K562 (cell line): ENCODE measurements at regions not wholly inside any gene's neighbourhood (a gene's known extent, or its start where the extent isn't known, plus 50 kb on each side); places are given as distances from the start of the nearest gene placed in this dataset.

Source experiments
- ATAC-seq: fragments of 200-7000 bp; cut with Tn5 transposase; 3 replicates; pipeline ENCODE4 v1.9.1; 2020; ENCODE audit warnings: moderate library complexity
- BruUV-seq: library from RNA; stranded (reverse); fragments of 400-500 nt; replicated peaks from 2 replicates; lab custom pipeline; 2021; lab: Mats Ljungman, UMichigan
- CTCF ChIA-PET: fragments of 300-600 bp; formaldehyde crosslinking; extraction: SDS; loops from one replicate; lab custom pipeline; 2021; ENCODE audit warnings: low intra/inter-chr PET ratio; lab: Yijun Ruan, JAX
- POLR2A ChIA-PET: fragments of 300-600, 350-650 bp; sonication (Branson Sonifier 250); formaldehyde crosslinking; extraction: SDS; loops from one replicate; lab custom pipeline; 2021; ENCODE audit warnings: antibody characterized with exemption, inconsistent platforms; lab: Yijun Ruan, JAX
- DNase-seq, 4 experiments: peaks; one replicate each; pipeline versions ENCODE4 v3.0.0 to v3.0.0-alpha.2; 2011 to 2018; ENCODE audit warnings: low spot score in 3 of 4, mixed read lengths in 3 of 4; ENCODE audit errors: extremely low read depth in 1 of 4
- FAIRE-seq: peaks from 2 replicates; lab custom pipeline; 2011; peaks lifted over from hg19 to GRCh38; lab: Jason Lieb, UNC
- H2AFZ ChIP-seq: 2 replicates; pipeline ENCODE4 v1.6.0; 2011; ENCODE audit warnings: low read depth, low read length, control low read depth, inconsistent platforms
- H3K27ac ChIP-seq: fragments of 200-600 bp; 3 replicates; pipeline ENCODE4 v1.8.0; 2011; ENCODE audit warnings: low read depth, mild to moderate bottlenecking, control low read depth, inconsistent platforms, low read length, moderate library complexity, mixed read lengths; ENCODE audit errors: extremely low read depth
- H3K27me3 ChIP-seq, 2 experiments: fragments of 300-600 bp in 1 of 2; 2 replicates in 1 of 2; 3 replicates in 1 of 2; pipeline versions ENCODE4 v1.6.0 to v1.8.0; 2011; ENCODE audit warnings: inconsistent platforms in 2 of 2, low read length in 2 of 2, mild to moderate bottlenecking in 1 of 2, mixed read lengths in 1 of 2, moderate library complexity in 1 of 2; ENCODE audit not compliant: control insufficient read depth in 2 of 2, insufficient read depth in 2 of 2
- H3K36me3 ChIP-seq: fragments of 300-600 bp; 3 replicates; pipeline ENCODE4 v1.8.0; 2011; ENCODE audit warnings: mild to moderate bottlenecking, low read length, inconsistent platforms; ENCODE audit not compliant: control insufficient read depth, insufficient read depth
- H3K4me1 ChIP-seq, 2 experiments: fragments of 200-600 bp in 1 of 2; replicated peaks in 1 of 2; 2 replicates in 1 of 2; 3 replicates in 1 of 2; pipeline versions ENCODE4 v1.5.1 to v1.8.0; 2011; ENCODE audit warnings: inconsistent platforms in 2 of 2, low read length in 2 of 2, mild to moderate bottlenecking in 1 of 2, mixed read lengths in 1 of 2, moderate library complexity in 1 of 2; ENCODE audit not compliant: control insufficient read depth in 2 of 2, insufficient read depth in 2 of 2
- H3K4me2 ChIP-seq: 2 replicates; pipeline ENCODE4 v1.6.1; 2011; ENCODE audit warnings: low read length, control low read depth, inconsistent platforms, mixed read lengths; ENCODE audit not compliant: insufficient read depth
- H3K4me3 ChIP-seq: fragments of 200-600 bp; sonication (generic), shearing (Covaris generic); 2 replicates; pipeline ENCODE4 v1.5.1; 2016; ENCODE audit warnings: control low read depth, inconsistent platforms
- H3K79me2 ChIP-seq: fragments of 200-600 bp; 3 replicates; pipeline ENCODE4 v1.8.0; 2011; ENCODE audit warnings: low read length, inconsistent platforms; ENCODE audit not compliant: control insufficient read depth, insufficient read depth
- H3K9ac ChIP-seq, 2 experiments: 2 replicates each; pipeline versions ENCODE4 v1.6.0 to v1.6.1; 2011; ENCODE audit warnings: low read depth in 2 of 2, low read length in 2 of 2, control low read depth in 1 of 2, inconsistent platforms in 1 of 2, mild to moderate bottlenecking in 1 of 2, mixed read lengths in 1 of 2; ENCODE audit not compliant: insufficient read depth in 1 of 2
- H3K9me1 ChIP-seq: one replicate; pipeline ENCODE4 v1.6.0; 2011; ENCODE audit warnings: inconsistent platforms, mild to moderate bottlenecking, low read length, moderate library complexity; ENCODE audit not compliant: control insufficient read depth, insufficient read depth
- H3K9me3 ChIP-seq: replicated peaks from 2 replicates; pipeline ENCODE4 v1.5.1; 2011; ENCODE audit warnings: low read depth, low read length, inconsistent platforms; ENCODE audit not compliant: control insufficient read depth, insufficient read depth
- H4K20me1 ChIP-seq: replicated peaks from 2 replicates; pipeline ENCODE4 v1.6.1; 2011; ENCODE audit warnings: low read length, inconsistent platforms, mixed read lengths; ENCODE audit not compliant: control insufficient read depth, insufficient read depth
- ARHGAP35 ChIP-seq: fragments of 450-650 bp; IDR thresholded peaks from 2 replicates; pipeline ENCODE4 v1.6.1; 2018; ENCODE audit not compliant: partially characterized antibody
- KLF16 ChIP-seq: IDR thresholded peaks from 2 replicates; pipeline ENCODE4 v1.6.1; 2016; ENCODE audit warnings: antibody characterized with exemption
- MEF2D ChIP-seq: conservative IDR thresholded peaks from 2 replicates; pipeline ENCODE4 v1.6.1; 2016; ENCODE audit warnings: low read depth, missing genetic modification characterization, missing compliant biosample characterization
- PHB ChIP-seq: fragments of 250-450 bp; sonication (Bioruptor Pico); IDR thresholded peaks from 2 replicates; pipeline ENCODE4 v1.5.0; 2021
- POLR2G ChIP-seq: fragments of 200-400 bp; formaldehyde crosslinking; IDR thresholded peaks from 2 replicates; pipeline ENCODE4 v1.6.1; 2017; ENCODE audit warnings: low read depth, mild to moderate bottlenecking, antibody characterized with exemption, low read length, moderate library complexity
- RBM15 ChIP-seq: fragments of 200-400 bp; formaldehyde crosslinking; IDR thresholded peaks from 2 replicates; pipeline ENCODE4 v1.6.1; 2018; ENCODE audit warnings: mild to moderate bottlenecking, low read length, moderate library complexity; ENCODE audit not compliant: insufficient read depth
- WGBS: fragments of 100-300 bp; shearing (Covaris generic); methylation state at CpG from one replicate; pipeline ENCODE4 v1.1.6; 2016; ENCODE audit warnings: low coverage, mixed read lengths; ENCODE audit not compliant: insufficient coverage; ENCODE audit errors: missing lambda C conversion rate; 5-methylcytosine and 5-hydroxymethylcytosine counted together
- in situ Hi-C: fragments of 300-500 bp; cut with MboI; formaldehyde crosslinking; loops from 4 replicates; pipeline ENCODE4 v1.15.0; 2018; ENCODE audit warnings: inconsistent platforms, mixed read lengths
- intact Hi-C: fragments of 100-400 bp; cut with micrococcal nuclease; formaldehyde crosslinking; loops from 2 replicates; pipeline ENCODE4 v1.14.2; 2022
- TF ChIP-seq, protein P1 (sequence below): fragments of 450-650 bp; IDR thresholded peaks from 2 replicates; pipeline ENCODE4 v1.7.1; 2018; ENCODE audit warnings: mild to moderate bottlenecking, low read depth; ENCODE audit not compliant: partially characterized antibody
- TF ChIP-seq, protein P2 (sequence below), 2 experiments: fragments of 450-650 bp in 1 of 2; IDR thresholded peaks; 2 replicates each; pipeline ENCODE4 v1.6.1; 2011 to 2017; ENCODE audit warnings: low read depth in 2 of 2, antibody characterized with exemption in 1 of 2, borderline replicate concordance in 1 of 2, low read length in 1 of 2, mild to moderate bottlenecking in 1 of 2, mixed read lengths in 1 of 2; ENCODE audit not compliant: control insufficient read depth in 1 of 2

DNA sequence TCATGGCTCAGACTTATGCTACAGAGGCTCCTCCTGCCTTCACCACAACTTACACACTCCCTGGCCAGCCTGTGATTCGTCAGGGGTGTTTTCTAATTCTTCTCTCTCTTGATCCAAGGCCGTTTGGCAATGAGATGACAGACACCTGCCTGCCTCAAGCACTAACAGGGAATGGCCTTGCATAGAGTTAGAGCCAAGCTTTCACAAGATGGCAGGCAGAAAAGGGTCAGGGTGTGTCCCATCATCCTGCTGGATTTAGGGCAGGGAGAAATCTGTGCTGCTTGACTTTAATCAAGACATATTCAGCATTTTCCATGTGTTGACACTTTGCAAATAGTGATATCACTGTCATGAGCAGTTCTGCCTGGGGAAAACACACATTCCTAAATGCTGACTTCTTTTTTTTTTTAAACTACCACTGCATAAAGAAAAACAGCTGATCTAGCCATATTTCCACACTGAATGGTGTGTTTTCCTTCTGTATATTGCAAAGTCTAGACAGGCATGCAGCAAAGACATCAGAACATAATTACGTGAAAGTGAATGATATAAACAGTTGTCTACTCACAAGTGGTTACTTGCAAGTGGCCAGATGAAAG, 95.0 kb upstream of the SLC25A48 start:
- Histone ChIP-seq H3K36me3 (no peaks in the 10 kb centered on the region), H3K4me2 (no peak overlapping the region), H3K27ac (no peak overlapping the region), H3K79me2 (no peaks in the 10 kb centered on the region), H4K20me1 (0 out of 2 replicates have a peak, but pooled peaks cover 11% of the 10 kb centered on the region), H3K9me1 (no peaks in the 10 kb centered on the region), H2AFZ (no peak overlapping the region), H3K4me1 (no peaks in the 10 kb centered on the region), H3K9me3 (no peaks in the 10 kb centered on the region), H3K9ac (no peak overlapping the region), H3K27me3 (peaks cover 2 to 11% of the 10 kb centered on the region in 2 experiments; a peak in 3 of 5 replicates), H3K4me3 (no peak overlapping the region)
- ChIA-PET CTCF (no interaction called here), POLR2A (no interaction called here)
- in situ Hi-C loops (no loop called here), intact Hi-C loops (no loop called here)
- ATAC-seq, result no peak
- BruUV-seq, result no TSS peak
- FAIRE-seq, result no peak
- WGBS, result 0% methylated on average over 3 of the region's 3 CpGs
- DNase-seq, result no peak
- TF ChIP-seq MEF2D (tag), result no peak

DNA sequence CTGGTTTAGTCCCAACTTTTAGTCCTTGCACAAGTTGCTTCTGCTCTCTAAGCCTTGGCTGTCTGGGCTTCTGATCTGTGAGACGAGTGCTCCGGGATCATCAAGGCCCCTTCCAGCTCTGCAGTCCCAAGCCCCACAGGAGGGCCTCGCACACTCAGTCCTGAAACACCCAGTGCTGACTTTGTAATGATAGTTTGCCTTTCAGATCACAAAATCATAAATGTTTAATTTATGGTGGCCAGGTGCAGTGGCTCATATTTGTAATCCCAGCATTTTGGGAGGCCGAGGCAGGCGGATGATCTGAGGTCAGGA, 95.9 kb upstream of the SLC25A48 start:
- ChIA-PET POLR2A (no interaction called here), CTCF (no interaction called here)
- BruUV-seq, result no TSS peak
- FAIRE-seq, result no peak
- H3K4me1 ChIP-seq, result no peaks in the 10 kb centered on the region
- no peaks in the 10 kb centered on the region for H3K36me3 ChIP-seq
- H2AFZ ChIP-seq, result no peak overlapping the region
- TF ChIP-seq, protein P1, sequence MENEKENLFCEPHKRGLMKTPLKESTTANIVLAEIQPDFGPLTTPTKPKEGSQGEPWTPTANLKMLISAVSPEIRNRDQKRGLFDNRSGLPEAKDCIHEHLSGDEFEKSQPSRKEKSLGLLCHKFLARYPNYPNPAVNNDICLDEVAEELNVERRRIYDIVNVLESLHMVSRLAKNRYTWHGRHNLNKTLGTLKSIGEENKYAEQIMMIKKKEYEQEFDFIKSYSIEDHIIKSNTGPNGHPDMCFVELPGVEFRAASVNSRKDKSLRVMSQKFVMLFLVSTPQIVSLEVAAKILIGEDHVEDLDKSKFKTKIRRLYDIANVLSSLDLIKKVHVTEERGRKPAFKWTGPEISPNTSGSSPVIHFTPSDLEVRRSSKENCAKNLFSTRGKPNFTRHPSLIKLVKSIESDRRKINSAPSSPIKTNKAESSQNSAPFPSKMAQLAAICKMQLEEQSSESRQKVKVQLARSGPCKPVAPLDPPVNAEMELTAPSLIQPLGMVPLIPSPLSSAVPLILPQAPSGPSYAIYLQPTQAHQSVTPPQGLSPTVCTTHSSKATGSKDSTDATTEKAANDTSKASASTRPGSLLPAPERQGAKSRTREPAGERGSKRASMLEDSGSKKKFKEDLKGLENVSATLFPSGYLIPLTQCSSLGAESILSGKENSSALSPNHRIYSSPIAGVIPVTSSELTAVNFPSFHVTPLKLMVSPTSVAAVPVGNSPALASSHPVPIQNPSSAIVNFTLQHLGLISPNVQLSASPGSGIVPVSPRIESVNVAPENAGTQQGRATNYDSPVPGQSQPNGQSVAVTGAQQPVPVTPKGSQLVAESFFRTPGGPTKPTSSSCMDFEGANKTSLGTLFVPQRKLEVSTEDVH, result no peak
- TF ChIP-seq ARHGAP35, result no peak
- TF ChIP-seq PHB (CRISPR knock-in tag), result no peak
- no peak for TF ChIP-seq KLF16
- TF ChIP-seq POLR2G, result no peak
- no peak for TF ChIP-seq RBM15
- TF ChIP-seq, protein P2, sequence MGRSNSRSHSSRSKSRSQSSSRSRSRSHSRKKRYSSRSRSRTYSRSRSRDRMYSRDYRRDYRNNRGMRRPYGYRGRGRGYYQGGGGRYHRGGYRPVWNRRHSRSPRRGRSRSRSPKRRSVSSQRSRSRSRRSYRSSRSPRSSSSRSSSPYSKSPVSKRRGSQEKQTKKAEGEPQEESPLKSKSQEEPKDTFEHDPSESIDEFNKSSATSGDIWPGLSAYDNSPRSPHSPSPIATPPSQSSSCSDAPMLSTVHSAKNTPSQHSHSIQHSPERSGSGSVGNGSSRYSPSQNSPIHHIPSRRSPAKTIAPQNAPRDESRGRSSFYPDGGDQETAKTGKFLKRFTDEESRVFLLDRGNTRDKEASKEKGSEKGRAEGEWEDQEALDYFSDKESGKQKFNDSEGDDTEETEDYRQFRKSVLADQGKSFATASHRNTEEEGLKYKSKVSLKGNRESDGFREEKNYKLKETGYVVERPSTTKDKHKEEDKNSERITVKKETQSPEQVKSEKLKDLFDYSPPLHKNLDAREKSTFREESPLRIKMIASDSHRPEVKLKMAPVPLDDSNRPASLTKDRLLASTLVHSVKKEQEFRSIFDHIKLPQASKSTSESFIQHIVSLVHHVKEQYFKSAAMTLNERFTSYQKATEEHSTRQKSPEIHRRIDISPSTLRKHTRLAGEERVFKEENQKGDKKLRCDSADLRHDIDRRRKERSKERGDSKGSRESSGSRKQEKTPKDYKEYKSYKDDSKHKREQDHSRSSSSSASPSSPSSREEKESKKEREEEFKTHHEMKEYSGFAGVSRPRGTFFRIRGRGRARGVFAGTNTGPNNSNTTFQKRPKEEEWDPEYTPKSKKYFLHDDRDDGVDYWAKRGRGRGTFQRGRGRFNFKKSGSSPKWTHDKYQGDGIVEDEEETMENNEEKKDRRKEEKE (IDR thresholded peaks at IDR 0.05; ENCODE audit: borderline replicate concordance in 1 of 2, control insufficient read depth in 1 of 2, low read depth in 2 of 2, low read length in 1 of 2), result no peak
- no peak overlapping the region for H3K4me3 ChIP-seq
- no peaks in the 10 kb centered on the region for H3K9me3 ChIP-seq
- intact Hi-C loops, result no loop called here
- H3K27me3 ChIP-seq, result peaks cover 2 to 11% of the 10 kb centered on the region in 2 experiments; a peak in 3 of 5 replicates
- no peak for DNase-seq
- 0% methylated on average over 5 of the region's 5 CpGs for WGBS
- in situ Hi-C loops, result no loop called here
- no peak overlapping the region for H3K9ac ChIP-seq
- ATAC-seq, result no peak
- H4K20me1 ChIP-seq, result 0 out of 2 replicates have a peak, but pooled peaks cover 11% of the 10 kb centered on the region
- no peaks in the 10 kb centered on the region for H3K79me2 ChIP-seq
- H3K4me2 ChIP-seq, result no peak overlapping the region
- no peak overlapping the region for H3K27ac ChIP-seq
- no peaks in the 10 kb centered on the region for H3K9me1 ChIP-seq
